ENCODE measurements at regions not wholly inside any gene's neighbourhood (a gene's known extent, or its start where the extent isn't known, plus 50 kb on each side); places are given as distances from the start of the nearest gene placed in this dataset.
"Not testable (repeated sequence)": the region's sequence is repeated elsewhere in the genome, so short reads cannot be mapped to it uniquely, and the experiment has no call there.

DNA sequence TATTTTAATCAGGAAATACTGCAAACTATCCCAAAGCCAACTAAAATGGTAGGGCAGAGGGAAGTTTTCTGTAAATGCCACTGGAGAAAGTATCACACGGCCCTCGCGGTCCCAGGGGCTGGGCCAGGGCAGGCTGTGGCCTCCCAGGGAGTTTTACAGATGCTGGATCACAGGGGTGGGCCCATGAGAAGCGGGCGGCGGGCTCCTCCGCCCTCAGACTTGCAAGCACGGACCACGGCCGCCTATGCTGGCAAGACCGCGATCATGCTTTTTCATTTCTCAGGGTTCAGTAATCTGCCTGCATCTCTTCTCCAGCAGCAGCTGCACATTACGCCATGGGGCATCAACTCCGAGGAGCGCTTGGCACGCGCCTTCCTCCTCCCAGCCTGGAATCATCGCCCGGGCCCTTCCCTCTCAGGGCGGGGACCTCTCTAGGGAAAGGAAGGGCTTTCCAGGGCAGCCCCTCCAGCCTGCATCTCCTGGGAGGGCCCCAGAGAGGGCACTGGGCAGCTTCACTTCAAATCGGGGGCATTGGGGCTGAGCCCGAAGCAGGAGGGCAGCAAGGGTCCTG lies 5420.7 kb upstream of the TPTE start:
- not testable (repeated sequence) for H3K9me3 ChIP-seq (replicated peaks in 1 of 2; ENCODE audit: control insufficient read depth in 2 of 2, insufficient read depth in 1 of 2, low read depth in 1 of 2, low read length in 2 of 2); DNase-seq (ENCODE audit: low spot score); H3K9ac ChIP-seq (ENCODE audit: low read depth, low read length, poor library complexity); H4K8ac ChIP-seq (ENCODE audit: low read depth, low read length); H4K91ac ChIP-seq (ENCODE audit: low read depth, low read length, poor library complexity); H2BK120ac ChIP-seq (ENCODE audit: low read depth, low read length); H2BK12ac ChIP-seq (ENCODE audit: low read length); H3K4me2 ChIP-seq (ENCODE audit: insufficient read depth, low read length, poor library complexity, severe bottlenecking); H3K4me1 ChIP-seq (ENCODE audit: control insufficient read depth in 2 of 2, insufficient read depth in 1 of 2, low read depth in 1 of 2, low read length in 2 of 2); H3K27me3 ChIP-seq (ENCODE audit: control insufficient read depth in 3 of 3, insufficient read depth in 3 of 3, low read depth in 1 of 3, low read length in 3 of 3); H3K4ac ChIP-seq (ENCODE audit: low read length); H2BK15ac ChIP-seq (ENCODE audit: low read length); H3K36me3 ChIP-seq (replicated peaks in 1 of 2; ENCODE audit: control insufficient read depth in 2 of 2, insufficient read depth in 2 of 2, low read length in 2 of 2); H3K27ac ChIP-seq (replicated peaks; ENCODE audit: low read length); H2AK5ac ChIP-seq (ENCODE audit: low read depth, low read length); H2AFZ ChIP-seq (ENCODE audit: low read length); H3K4me3 ChIP-seq (ENCODE audit: low read length in 2 of 2); H3K14ac ChIP-seq (ENCODE audit: low read length); H3K79me1 ChIP-seq (ENCODE audit: low read depth, low read length); H3K18ac ChIP-seq (ENCODE audit: low read length); H2BK5ac ChIP-seq (ENCODE audit: low read length); H3K23ac ChIP-seq (ENCODE audit: low read depth, low read length, poor library complexity)
- no CpG with 5 or more reads among the region's 22 CpGs for WGBS, 2 donors (ENCODE audit: extremely low coverage in 2 of 2, insufficient read length in 2 of 2, insufficient replicate concordance in 1 of 2)

DNA sequence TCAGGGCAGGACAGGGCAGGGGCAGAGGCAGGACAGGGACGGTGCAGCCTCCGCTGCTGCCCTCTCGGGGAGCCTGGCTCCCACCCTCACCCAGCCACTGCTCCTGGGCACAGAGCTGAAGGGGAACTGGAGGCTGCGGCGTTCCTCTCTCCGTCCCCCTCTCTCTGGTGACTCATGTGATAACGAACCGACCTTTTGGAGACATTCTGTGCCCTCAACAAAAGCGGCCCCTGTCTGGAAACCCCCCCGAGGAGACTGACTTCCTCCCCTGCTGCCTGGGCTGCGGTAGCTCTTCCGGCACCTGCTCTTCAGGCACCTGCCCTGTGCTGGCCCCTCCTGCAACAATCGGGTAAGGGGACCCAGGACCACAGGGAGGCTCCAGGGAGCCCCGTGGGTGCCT lies 5419.6 kb upstream of the TPTE start:
- H3K18ac ChIP-seq (ENCODE audit: low read length); H3K4me2 ChIP-seq (ENCODE audit: insufficient read depth, low read length, poor library complexity, severe bottlenecking); H3K4me3 ChIP-seq (ENCODE audit: low read length in 2 of 2); DNase-seq (ENCODE audit: low spot score); H3K27me3 ChIP-seq (ENCODE audit: control insufficient read depth in 3 of 3, insufficient read depth in 3 of 3, low read depth in 1 of 3, low read length in 3 of 3); H2AK5ac ChIP-seq (ENCODE audit: low read depth, low read length); H2BK5ac ChIP-seq (ENCODE audit: low read length); H3K9me3 ChIP-seq (replicated peaks in 1 of 2; ENCODE audit: control insufficient read depth in 2 of 2, insufficient read depth in 1 of 2, low read depth in 1 of 2, low read length in 2 of 2); H3K79me1 ChIP-seq (ENCODE audit: low read depth, low read length); H4K91ac ChIP-seq (ENCODE audit: low read depth, low read length, poor library complexity); H3K9ac ChIP-seq (ENCODE audit: low read depth, low read length, poor library complexity); H2AFZ ChIP-seq (ENCODE audit: low read length); H3K36me3 ChIP-seq (replicated peaks in 1 of 2; ENCODE audit: control insufficient read depth in 2 of 2, insufficient read depth in 2 of 2, low read length in 2 of 2); H3K14ac ChIP-seq (ENCODE audit: low read length); H3K4me1 ChIP-seq (ENCODE audit: control insufficient read depth in 2 of 2, insufficient read depth in 1 of 2, low read depth in 1 of 2, low read length in 2 of 2); H2BK120ac ChIP-seq (ENCODE audit: low read depth, low read length); H4K8ac ChIP-seq (ENCODE audit: low read depth, low read length); H3K27ac ChIP-seq (replicated peaks; ENCODE audit: low read length); H3K23ac ChIP-seq (ENCODE audit: low read depth, low read length, poor library complexity); H3K4ac ChIP-seq (ENCODE audit: low read length); H2BK15ac ChIP-seq (ENCODE audit: low read length); H2BK12ac ChIP-seq (ENCODE audit: low read length): not testable (repeated sequence)
- WGBS, 2 donors (ENCODE audit: extremely low coverage in 2 of 2, insufficient read length in 2 of 2, insufficient replicate concordance in 1 of 2) = no CpG with 5 or more reads among the region's 14 CpGs

GRCh38 chr21:5103880-5104561 lies 5417.4 kb upstream of the TPTE start:
- WGBS, 2 donors (ENCODE audit: extremely low coverage in 2 of 2, insufficient read length in 2 of 2, insufficient replicate concordance in 1 of 2) = no CpG with 5 or more reads among the region's 27 CpGs
- not testable (repeated sequence) for H3K9ac ChIP-seq (ENCODE audit: low read depth, low read length, poor library complexity); H4K8ac ChIP-seq (ENCODE audit: low read depth, low read length); H3K4me1 ChIP-seq (ENCODE audit: control insufficient read depth in 2 of 2, insufficient read depth in 1 of 2, low read depth in 1 of 2, low read length in 2 of 2); H3K27ac ChIP-seq (replicated peaks; ENCODE audit: low read length); H3K23ac ChIP-seq (ENCODE audit: low read depth, low read length, poor library complexity); H3K4me3 ChIP-seq (ENCODE audit: low read length in 2 of 2); H3K14ac ChIP-seq (ENCODE audit: low read length); H3K4ac ChIP-seq (ENCODE audit: low read length); H2AK5ac ChIP-seq (ENCODE audit: low read depth, low read length); H3K79me1 ChIP-seq (ENCODE audit: low read depth, low read length); H2BK12ac ChIP-seq (ENCODE audit: low read length); H3K4me2 ChIP-seq (ENCODE audit: insufficient read depth, low read length, poor library complexity, severe bottlenecking); H2AFZ ChIP-seq (ENCODE audit: low read length); H3K27me3 ChIP-seq (ENCODE audit: control insufficient read depth in 3 of 3, insufficient read depth in 3 of 3, low read depth in 1 of 3, low read length in 3 of 3); H4K91ac ChIP-seq (ENCODE audit: low read depth, low read length, poor library complexity); H3K9me3 ChIP-seq (replicated peaks in 1 of 2; ENCODE audit: control insufficient read depth in 2 of 2, insufficient read depth in 1 of 2, low read depth in 1 of 2, low read length in 2 of 2); H2BK5ac ChIP-seq (ENCODE audit: low read length); H3K36me3 ChIP-seq (replicated peaks in 1 of 2; ENCODE audit: control insufficient read depth in 2 of 2, insufficient read depth in 2 of 2, low read length in 2 of 2); H2BK120ac ChIP-seq (ENCODE audit: low read depth, low read length); DNase-seq (ENCODE audit: low spot score); H2BK15ac ChIP-seq (ENCODE audit: low read length); H3K18ac ChIP-seq (ENCODE audit: low read length)

- not testable (repeated sequence) for H2BK12ac ChIP-seq (ENCODE audit: low read length); H3K4me2 ChIP-seq (ENCODE audit: insufficient read depth, low read length, poor library complexity, severe bottlenecking); H3K4me1 ChIP-seq (ENCODE audit: control insufficient read depth in 2 of 2, insufficient read depth in 1 of 2, low read depth in 1 of 2, low read length in 2 of 2); H3K27me3 ChIP-seq (ENCODE audit: control insufficient read depth in 3 of 3, insufficient read depth in 3 of 3, low read depth in 1 of 3, low read length in 3 of 3); H2AFZ ChIP-seq (ENCODE audit: low read length); H3K18ac ChIP-seq (ENCODE audit: low read length); H2AK5ac ChIP-seq (ENCODE audit: low read depth, low read length); H4K91ac ChIP-seq (ENCODE audit: low read depth, low read length, poor library complexity); H3K4ac ChIP-seq (ENCODE audit: low read length); H3K36me3 ChIP-seq (replicated peaks in 1 of 2; ENCODE audit: control insufficient read depth in 2 of 2, insufficient read depth in 2 of 2, low read length in 2 of 2); H3K27ac ChIP-seq (replicated peaks; ENCODE audit: low read length); H3K79me1 ChIP-seq (ENCODE audit: low read depth, low read length); DNase-seq (ENCODE audit: low spot score); H3K4me3 ChIP-seq (ENCODE audit: low read length in 2 of 2); H4K8ac ChIP-seq (ENCODE audit: low read depth, low read length); H3K14ac ChIP-seq (ENCODE audit: low read length); H3K9me3 ChIP-seq (replicated peaks in 1 of 2; ENCODE audit: control insufficient read depth in 2 of 2, insufficient read depth in 1 of 2, low read depth in 1 of 2, low read length in 2 of 2); H3K23ac ChIP-seq (ENCODE audit: low read depth, low read length, poor library complexity); H2BK15ac ChIP-seq (ENCODE audit: low read length); H3K9ac ChIP-seq (ENCODE audit: low read depth, low read length, poor library complexity); H2BK120ac ChIP-seq (ENCODE audit: low read depth, low read length); H2BK5ac ChIP-seq (ENCODE audit: low read length)
- WGBS, 2 donors (ENCODE audit: extremely low coverage in 2 of 2, insufficient read length in 2 of 2, insufficient replicate concordance in 1 of 2) = no CpG with 5 or more reads among the region's 11 CpGs
These were observed 5416.8 kb upstream of the TPTE start for GRCh38 chr21:5104562-5104928.

Data from neuronal stem cell (in vitro differentiated cells).